Liver (tissue), 8 donors: ENCODE measurements at regions not wholly inside any gene's neighbourhood (a gene's known extent, or its start where the extent isn't known, plus 50 kb on each side); places are given as distances from the start of the nearest gene placed in this dataset.

Experiments used
- DNase-seq: peaks from one replicate; pipeline ENCODE4 v3.0.0-alpha.2; 2017; ENCODE audit warnings: low spot score
- H3K27ac ChIP-seq, 2 donors: one replicate each; pipeline ENCODE4 v1.7.0; 2013; ENCODE audit warnings: inconsistent platforms in 2 of 2, low read length in 2 of 2, control low read depth in 1 of 2, low read depth in 1 of 2, mild to moderate bottlenecking in 1 of 2
- H3K27me3 ChIP-seq, 4 donors: one replicate each; pipeline versions ENCODE4 v1.6.1 to v1.7.0; 2013; ENCODE audit warnings: low read length in 3 of 4, inconsistent platforms in 1 of 4, mild to moderate bottlenecking in 1 of 4, moderate library complexity in 1 of 4; ENCODE audit not compliant: control insufficient read depth in 4 of 4, insufficient read depth in 4 of 4
- H3K36me3 ChIP-seq, 4 donors: one replicate each; pipeline versions ENCODE4 v1.6.1 to v1.7.0; 2013; ENCODE audit warnings: low read length in 3 of 4, mild to moderate bottlenecking in 3 of 4, low read depth in 1 of 4, moderate library complexity in 1 of 4; ENCODE audit not compliant: control insufficient read depth in 4 of 4, insufficient read depth in 3 of 4
- H3K4me1 ChIP-seq, 4 donors: one replicate each; pipeline versions ENCODE4 v1.6.1 to v1.7.0; 2013; ENCODE audit warnings: low read length in 3 of 4, mild to moderate bottlenecking in 3 of 4, moderate library complexity in 1 of 4; ENCODE audit not compliant: control insufficient read depth in 4 of 4, insufficient read depth in 4 of 4
- H3K4me3 ChIP-seq, 3 donors: one replicate each; pipeline versions ENCODE4 v1.6.1 to v1.7.0; 2013; ENCODE audit warnings: low read length in 3 of 3, control low read depth in 1 of 3, low read depth in 1 of 3, mild to moderate bottlenecking in 1 of 3
- H3K9ac ChIP-seq, 2 donors: one replicate each; pipeline ENCODE4 v1.7.0; 2013; ENCODE audit warnings: low read length in 2 of 2, mild to moderate bottlenecking in 2 of 2, moderate library complexity in 2 of 2, control low read depth in 1 of 2, low read depth in 1 of 2
- H3K9me3 ChIP-seq, 4 donors: one replicate each; pipeline versions ENCODE4 v1.6.1 to v1.7.0; 2013; ENCODE audit warnings: low read length in 3 of 4; ENCODE audit not compliant: control insufficient read depth in 4 of 4
- ATF3 ChIP-seq: IDR thresholded peaks from 2 replicates; pipeline ENCODE4 v1.6.1; 2016; ENCODE audit warnings: antibody characterized with exemption
- CTCF ChIP-seq: fragments of 150-350 bp; IDR thresholded peaks from 2 replicates; pipeline ENCODE4 v1.5.1; 2017; ENCODE audit warnings: improper control_type of control experiment, low read depth, low read length; ENCODE audit not compliant: missing input control
- EGR1 ChIP-seq, 2 donors: IDR thresholded peaks; 2 replicates each; pipeline ENCODE4 v1.6.1; 2016 to 2018; ENCODE audit warnings: antibody characterized with exemption in 2 of 2, low read depth in 2 of 2
- FOXA1 ChIP-seq: IDR thresholded peaks from 2 replicates; pipeline ENCODE4 v1.6.1; 2016; ENCODE audit warnings: antibody characterized with exemption
- FOXA2 ChIP-seq: IDR thresholded peaks from 2 replicates; pipeline ENCODE4 v1.6.1; 2016; ENCODE audit warnings: antibody characterized with exemption
- GABPA ChIP-seq, 2 donors: IDR thresholded peaks in 1 of 2; conservative IDR thresholded peaks in 1 of 2; 2 replicates each; pipeline ENCODE4 v1.6.1; 2016; ENCODE audit warnings: antibody characterized with exemption in 2 of 2, mild to moderate bottlenecking in 1 of 2, moderate library complexity in 1 of 2
- HNF4A ChIP-seq, 2 donors: conservative IDR thresholded peaks; 2 replicates each; pipeline ENCODE4 v1.6.1; 2016; ENCODE audit warnings: antibody characterized with exemption in 2 of 2, mild to moderate bottlenecking in 2 of 2
- HNF4G ChIP-seq: IDR thresholded peaks from 2 replicates; pipeline ENCODE4 v1.6.1; 2016; ENCODE audit warnings: antibody characterized with exemption
- MAX ChIP-seq: IDR thresholded peaks from 2 replicates; pipeline ENCODE4 v1.6.1; 2016; ENCODE audit warnings: antibody characterized with exemption
- NR2F2 ChIP-seq: IDR thresholded peaks from 2 replicates; pipeline ENCODE4 v1.6.1; 2016; ENCODE audit warnings: antibody characterized with exemption
- RAD21 ChIP-seq, 2 donors: IDR thresholded peaks; 2 replicates each; pipeline ENCODE4 v1.6.1; 2016; ENCODE audit warnings: antibody characterized with exemption in 2 of 2, mild to moderate bottlenecking in 2 of 2
- REST ChIP-seq: IDR thresholded peaks from 2 replicates; pipeline ENCODE4 v1.6.1; 2016; ENCODE audit warnings: antibody characterized with exemption, mild to moderate bottlenecking
- RXRA ChIP-seq, 2 donors: IDR thresholded peaks; 2 replicates each; pipeline ENCODE4 v1.6.1; 2017 to 2018; ENCODE audit warnings: antibody characterized with exemption in 2 of 2, mild to moderate bottlenecking in 1 of 2
- SP1 ChIP-seq: IDR thresholded peaks from 2 replicates; pipeline ENCODE4 v1.6.1; 2018; ENCODE audit warnings: antibody characterized with exemption, mild to moderate bottlenecking
- TAF1 ChIP-seq: conservative IDR thresholded peaks from 2 replicates; pipeline ENCODE4 v1.6.1; 2016; ENCODE audit warnings: antibody characterized with exemption, mild to moderate bottlenecking
- YY1 ChIP-seq: IDR thresholded peaks from 2 replicates; pipeline ENCODE4 v1.6.1; 2016; ENCODE audit warnings: antibody characterized with exemption, mild to moderate bottlenecking
- ZBTB33 ChIP-seq: IDR thresholded peaks from 2 replicates; pipeline ENCODE4 v1.6.1; 2016; ENCODE audit warnings: antibody characterized with exemption
- WGBS: extraction: QIAGEN DNeasy Blood & Tissue Kit; methylation state at CpG from one replicate; pipeline ENCODE4 v1.1.7; 2013; 5-methylcytosine and 5-hydroxymethylcytosine counted together
- donor health status: healthy.
- donor health status: healthy.
- donor health status: healthy.
- donor health status: healthy.
- donor health status: healthy.

- no peak for TF ChIP-seq GABPA (IDR thresholded peaks at IDR 0.05 in 1 of 2, conservative IDR thresholded peaks at IDR 0.05 in 1 of 2)
These were observed 106.8 kb upstream of the FBXL7 start (continued) for GRCh38 chr5:15393146-15393545.

GRCh38 chr5:15391704-15392397 is 108.1 kb upstream of the FBXL7 start:
- no peak overlapping the region for H3K4me3 ChIP-seq
- DNase-seq = no peak
- no peaks in the 10 kb centered on the region for H3K36me3 ChIP-seq
- H3K9ac ChIP-seq = no peak overlapping the region
- TF ChIP-seq HNF4A (conservative IDR thresholded peaks at IDR 0.05) (no peak), ZBTB33 (no peak), NR2F2 (no peak), MAX (no peak), FOXA2 (no peak), ATF3 (no peak), CTCF (no peak), SP1 (no peak)
- no peaks in the 10 kb centered on the region for H3K9me3 ChIP-seq
- no peaks in the 10 kb centered on the region for H3K4me1 ChIP-seq
- 61% methylated on average over 12 of the region's 12 CpGs for WGBS
- no peaks in the 10 kb centered on the region for H3K27me3 ChIP-seq
- no peak overlapping the region for H3K27ac ChIP-seq

- H3K4me1 ChIP-seq = no peaks in the 10 kb centered on the region
- 94% methylated on average over 2 of the region's 2 CpGs for WGBS
- no peak overlapping the region for H3K4me3 ChIP-seq
- no peaks in the 10 kb centered on the region for H3K27me3 ChIP-seq
- H3K9me3 ChIP-seq = no peaks in the 10 kb centered on the region
- no peak overlapping the region for H3K27ac ChIP-seq
- DNase-seq = no peak
- H3K9ac ChIP-seq = no peak overlapping the region
- TF ChIP-seq RXRA (IDR thresholded peaks at IDR 0.05) (no peak), FOXA2 (no peak), EGR1 (IDR thresholded peaks at IDR 0.05; ENCODE audit: low read depth in 2 of 2) (no peak), FOXA1 (no peak), ATF3 (no peak), SP1 (no peak), TAF1 (no peak), NR2F2 (no peak), RAD21 (IDR thresholded peaks at IDR 0.05) (no peak), REST (no peak), HNF4G (no peak), YY1 (no peak), HNF4A (conservative IDR thresholded peaks at IDR 0.05) (no peak), CTCF (no peak), GABPA (IDR thresholded peaks at IDR 0.05 in 1 of 2, conservative IDR thresholded peaks at IDR 0.05 in 1 of 2) (no peak)
- no peaks in the 10 kb centered on the region for H3K36me3 ChIP-seq
These were observed 111.1 kb upstream of the FBXL7 start for GRCh38 chr5:15388866-15389265.
